ENCODE measurements at regions not wholly inside any gene's neighbourhood (a gene's known extent, or its start where the extent isn't known, plus 50 kb on each side); places are given as distances from the start of the nearest gene placed in this dataset.

DNA sequence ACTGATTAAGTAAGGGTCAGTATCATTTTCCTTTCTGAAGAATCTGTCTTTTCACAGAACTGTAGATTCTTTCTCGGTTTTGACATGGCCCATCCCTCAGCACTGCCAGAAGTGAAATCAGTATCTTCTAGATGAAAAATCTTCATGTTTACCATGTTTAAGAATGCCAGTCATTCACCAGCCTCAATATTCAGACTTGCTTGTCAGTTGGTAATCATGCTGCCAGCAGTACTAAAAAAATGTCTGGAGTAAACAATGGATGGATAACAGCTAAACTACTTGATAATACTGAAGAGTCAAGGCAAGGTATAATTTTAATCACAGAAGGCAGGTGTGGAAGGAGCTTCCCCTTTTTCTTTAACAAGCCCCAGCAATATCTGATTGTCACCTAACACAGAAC lies 306.8 kb upstream of the DMAC1 start:
- H3K36me3 Mint-ChIP-seq = no peaks in the 10 kb centered on the region
- intact Hi-C loops (cut with micrococcal nuclease) = no loop called here

DNA sequence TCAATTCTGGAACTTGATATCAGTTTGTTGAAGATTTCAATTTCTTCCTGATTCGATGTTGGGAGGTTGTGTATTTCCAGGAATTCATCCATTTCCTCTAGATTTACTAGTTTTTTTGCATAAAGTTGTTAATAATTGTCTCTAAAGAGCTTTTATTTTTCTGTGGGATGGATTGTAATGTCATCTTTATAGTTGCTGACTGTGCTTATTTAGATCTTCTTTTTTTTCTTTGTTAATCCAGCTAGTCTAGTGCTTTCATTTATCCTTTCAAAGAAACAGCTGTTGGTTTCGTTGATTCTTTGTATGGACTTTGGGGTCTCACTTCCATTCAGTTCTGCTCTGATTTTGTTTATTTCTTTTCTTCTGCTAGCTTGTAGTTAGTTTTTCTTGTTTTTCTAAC lies 302.0 kb upstream of the DMAC1 start:
- H3K4me3 Mint-ChIP-seq = no peak overlapping the region
- DNase-seq = no peak

More for the DNA sequence above, 306.8 kb upstream of the DMAC1 start:
- Mint-ChIP-seq H3K4me1 (no peaks in the 10 kb centered on the region), H3K9me3 (peaks cover 0 to 10% (median 4%) of the 10 kb centered on the region in 7 donors), H3K4me3 (no peak overlapping the region), H3K27ac (no peak overlapping the region), H3K27me3 (ENCODE audit: low read depth in 3 of 3) (no peaks in the 10 kb centered on the region)
- DNase-seq = no peak
- Histone ChIP-seq H4K20me1 (ENCODE audit: insufficient read depth, low read length) (no peaks in the 10 kb centered on the region), H3K9me3 (replicated peaks in 1 of 2; ENCODE audit: control insufficient read depth in 1 of 2, insufficient read depth in 1 of 2, low read length in 2 of 2) (no peaks in the 10 kb centered on the region), H2AFZ (ENCODE audit: insufficient read depth, low read depth, low read length, poor library complexity, severe bottlenecking) (no peak overlapping the region), H3K27me3 (ENCODE audit: control insufficient read depth in 2 of 2, insufficient read depth in 2 of 2, low read length in 2 of 2) (no peaks in the 10 kb centered on the region), H3K4me2 (replicated peaks; ENCODE audit: extremely low read depth, low read length, poor library complexity, severe bottlenecking) (no peak overlapping the region), H3K4me1 (ENCODE audit: control insufficient read depth in 1 of 2, insufficient read depth in 2 of 2, low read length in 2 of 2) (no peaks in the 10 kb centered on the region), H3K79me2 (ENCODE audit: insufficient read depth, low read length) (no peaks in the 10 kb centered on the region), H3K9ac (ENCODE audit: insufficient read depth, low read length, poor library complexity, severe bottlenecking) (no peak overlapping the region), H3K27ac (ENCODE audit: low read depth in 1 of 2, low read length in 2 of 2) (no peak overlapping the region), H3K4me3 (replicated peaks in 1 of 3; ENCODE audit: low read depth in 2 of 3, low read length in 3 of 3) (no peak overlapping the region), H3K36me3 (replicated peaks in 1 of 2; ENCODE audit: control insufficient read depth in 1 of 2, insufficient read depth in 2 of 2, low read length in 2 of 2) (no peaks in the 10 kb centered on the region)
- no CpG with 5 or more reads among the region's 1 CpG for WGBS (ENCODE audit: insufficient coverage)
- TF ChIP-seq, protein P1, sequence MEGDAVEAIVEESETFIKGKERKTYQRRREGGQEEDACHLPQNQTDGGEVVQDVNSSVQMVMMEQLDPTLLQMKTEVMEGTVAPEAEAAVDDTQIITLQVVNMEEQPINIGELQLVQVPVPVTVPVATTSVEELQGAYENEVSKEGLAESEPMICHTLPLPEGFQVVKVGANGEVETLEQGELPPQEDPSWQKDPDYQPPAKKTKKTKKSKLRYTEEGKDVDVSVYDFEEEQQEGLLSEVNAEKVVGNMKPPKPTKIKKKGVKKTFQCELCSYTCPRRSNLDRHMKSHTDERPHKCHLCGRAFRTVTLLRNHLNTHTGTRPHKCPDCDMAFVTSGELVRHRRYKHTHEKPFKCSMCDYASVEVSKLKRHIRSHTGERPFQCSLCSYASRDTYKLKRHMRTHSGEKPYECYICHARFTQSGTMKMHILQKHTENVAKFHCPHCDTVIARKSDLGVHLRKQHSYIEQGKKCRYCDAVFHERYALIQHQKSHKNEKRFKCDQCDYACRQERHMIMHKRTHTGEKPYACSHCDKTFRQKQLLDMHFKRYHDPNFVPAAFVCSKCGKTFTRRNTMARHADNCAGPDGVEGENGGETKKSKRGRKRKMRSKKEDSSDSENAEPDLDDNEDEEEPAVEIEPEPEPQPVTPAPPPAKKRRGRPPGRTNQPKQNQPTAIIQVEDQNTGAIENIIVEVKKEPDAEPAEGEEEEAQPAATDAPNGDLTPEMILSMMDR (IDR thresholded peaks at IDR 0.05) = no peak

More for the DNA sequence above, 302.0 kb upstream of the DMAC1 start:
- no peak overlapping the region for H2AFZ ChIP-seq (ENCODE audit: insufficient read depth, low read depth, low read length, poor library complexity, severe bottlenecking)
- H3K9me3 ChIP-seq (replicated peaks in 1 of 2; ENCODE audit: control insufficient read depth in 1 of 2, insufficient read depth in 1 of 2, low read length in 2 of 2) = no peaks in the 10 kb centered on the region
- no peaks in the 10 kb centered on the region for H3K27me3 ChIP-seq (ENCODE audit: control insufficient read depth in 2 of 2, insufficient read depth in 2 of 2, low read length in 2 of 2)
- H3K9ac ChIP-seq (ENCODE audit: insufficient read depth, low read length, poor library complexity, severe bottlenecking) = no peak overlapping the region
- H3K4me3 ChIP-seq (replicated peaks in 1 of 3; ENCODE audit: low read depth in 2 of 3, low read length in 3 of 3) = no peak overlapping the region
- Mint-ChIP-seq H3K27me3 (ENCODE audit: low read depth in 3 of 3) (peaks cover 0 to 2% (median 0%) of the 10 kb centered on the region in 3 donors), H3K27ac (no peak overlapping the region), H3K36me3 (no peaks in the 10 kb centered on the region), H3K4me1 (no peaks in the 10 kb centered on the region), H3K9me3 (peaks cover 0 to 14% (median 4%) of the 10 kb centered on the region in 7 donors)
- H3K4me1 ChIP-seq (ENCODE audit: control insufficient read depth in 1 of 2, insufficient read depth in 2 of 2, low read length in 2 of 2) = no peaks in the 10 kb centered on the region
- no peaks in the 10 kb centered on the region for H3K36me3 ChIP-seq (replicated peaks in 1 of 2; ENCODE audit: control insufficient read depth in 1 of 2, insufficient read depth in 2 of 2, low read length in 2 of 2)
- H4K20me1 ChIP-seq (ENCODE audit: insufficient read depth, low read length) = no peaks in the 10 kb centered on the region
- no CpG with 5 or more reads among the region's 2 CpGs for WGBS (ENCODE audit: insufficient coverage)
- intact Hi-C loops (cut with micrococcal nuclease) = no loop called here
- TF ChIP-seq, protein P1 (IDR thresholded peaks at IDR 0.05) = no peak
- no peak overlapping the region for H3K27ac ChIP-seq (ENCODE audit: low read depth in 1 of 2, low read length in 2 of 2)
- no peak overlapping the region for H3K4me2 ChIP-seq (replicated peaks; ENCODE audit: extremely low read depth, low read length, poor library complexity, severe bottlenecking)
- H3K79me2 ChIP-seq (ENCODE audit: insufficient read depth, low read length) = no peaks in the 10 kb centered on the region
